ENCODE measurements at regions not wholly inside any gene's neighbourhood (a gene's known extent, or its start where the extent isn't known, plus 50 kb on each side); places are given as distances from the start of the nearest gene placed in this dataset.

DNA sequence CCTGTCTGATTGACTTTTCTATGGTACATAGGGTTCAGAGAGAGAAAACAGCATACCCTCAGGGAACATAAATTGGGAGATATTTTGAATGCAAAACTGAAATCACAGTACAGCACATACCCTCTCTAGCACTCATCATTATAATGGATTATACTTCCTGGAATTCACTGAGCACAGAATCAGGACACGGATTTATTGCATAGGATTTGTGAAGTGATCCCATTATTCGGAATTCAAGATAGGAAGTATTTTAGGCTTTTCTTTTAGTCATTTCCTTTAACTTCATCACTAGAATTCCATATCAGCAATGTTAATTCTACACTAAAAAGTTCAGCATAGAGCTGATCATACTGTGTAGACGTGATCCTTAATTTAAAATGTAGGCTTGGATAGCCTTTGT lies 407.0 kb downstream of the PID1 start:
- WGBS (ENCODE audit: insufficient coverage, low lambda C conversion rate) = 89% methylated on average over 3 of the region's 3 CpGs
- Histone ChIP-seq H3K4me1 (ENCODE audit: control insufficient read depth, insufficient read depth, low read length) (no peaks in the 10 kb centered on the region), H3K27me3 (ENCODE audit: control insufficient read depth, insufficient read depth, low read length) (no peaks in the 10 kb centered on the region)

GRCh38 chr2:228860601-228861285 lies 410.3 kb downstream of the PID1 start:
- WGBS (ENCODE audit: insufficient coverage, low lambda C conversion rate) = 50% methylated on average over 2 of the region's 5 CpGs
- Histone ChIP-seq H3K27ac (ENCODE audit: low read length) (no peak overlapping the region), H3K4me1 (ENCODE audit: control insufficient read depth, insufficient read depth, low read length) (no peaks in the 10 kb centered on the region), H3K27me3 (ENCODE audit: control insufficient read depth, insufficient read depth, low read length) (no peaks in the 10 kb centered on the region), H3K4me3 (ENCODE audit: low read length) (no peak overlapping the region), H3K9me3 (ENCODE audit: control insufficient read depth, low read depth, low read length) (peaks cover under 1% of the 10 kb centered on the region), H3K36me3 (ENCODE audit: control insufficient read depth, insufficient read depth, low read length) (no peaks in the 10 kb centered on the region)
- no peak for DNase-seq

More for the DNA sequence above, 407.0 kb downstream of the PID1 start:
- Histone ChIP-seq H3K9me3 (ENCODE audit: control insufficient read depth, low read depth, low read length) (peaks cover 4% of the 10 kb centered on the region), H3K36me3 (ENCODE audit: control insufficient read depth, insufficient read depth, low read length) (no peaks in the 10 kb centered on the region), H3K4me3 (ENCODE audit: low read length) (no peak overlapping the region), H3K27ac (ENCODE audit: low read length) (no peak overlapping the region)
- DNase-seq = no peak

DNA sequence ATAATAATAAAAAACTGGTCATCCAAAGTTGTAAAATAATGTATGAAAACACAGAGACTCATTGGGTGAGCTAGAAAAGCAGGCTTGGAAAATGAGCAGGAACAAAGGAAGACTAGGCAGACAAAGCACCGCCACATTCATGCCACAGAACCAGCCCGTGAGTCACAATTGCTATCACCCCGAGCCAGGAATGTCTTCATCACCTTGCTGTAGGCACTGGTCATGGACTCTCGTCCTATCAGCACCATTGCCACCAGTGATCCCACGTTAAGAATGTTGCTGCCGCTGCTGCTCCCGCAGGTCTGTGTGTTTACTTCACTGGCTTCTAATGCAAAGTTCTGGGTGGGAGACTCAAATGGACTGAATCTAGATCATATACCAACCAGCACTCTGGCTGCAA lies 417.9 kb downstream of the PID1 start:
- WGBS (ENCODE audit: insufficient coverage, low lambda C conversion rate) = no CpG with 5 or more reads among the region's 7 CpGs
- Histone ChIP-seq H3K4me3 (ENCODE audit: low read length) (no peak overlapping the region), H3K4me1 (ENCODE audit: control insufficient read depth, insufficient read depth, low read length) (no peaks in the 10 kb centered on the region), H3K9me3 (ENCODE audit: control insufficient read depth, low read depth, low read length) (no peaks in the 10 kb centered on the region), H3K27ac (ENCODE audit: low read length) (no peak overlapping the region), H3K36me3 (ENCODE audit: control insufficient read depth, insufficient read depth, low read length) (no peaks in the 10 kb centered on the region), H3K27me3 (ENCODE audit: control insufficient read depth, insufficient read depth, low read length) (no peaks in the 10 kb centered on the region)
- no peak for DNase-seq

DNA sequence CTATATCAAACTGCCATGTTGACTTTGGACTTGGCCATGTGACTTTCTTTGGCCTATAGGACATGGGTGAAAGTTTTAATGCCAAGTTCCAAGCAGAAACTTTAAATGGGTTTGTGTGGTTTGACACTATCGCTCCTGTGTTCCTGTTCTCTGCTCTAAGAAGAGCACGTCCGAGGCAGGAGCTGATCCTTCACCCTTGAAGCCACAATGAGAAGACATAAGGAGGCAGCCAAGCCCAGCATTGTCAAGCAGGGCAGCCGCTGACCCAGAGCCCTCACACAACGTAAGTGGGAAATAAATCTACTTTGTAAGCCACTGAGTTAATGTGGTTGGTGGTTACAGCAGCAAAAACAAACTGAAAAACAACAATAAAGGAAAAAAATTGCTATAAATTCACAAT lies 422.4 kb downstream of the PID1 start:
- H3K27ac ChIP-seq (ENCODE audit: low read length) = no peak overlapping the region
- no peaks in the 10 kb centered on the region for H3K27me3 ChIP-seq (ENCODE audit: control insufficient read depth, insufficient read depth, low read length)
- no peaks in the 10 kb centered on the region for H3K36me3 ChIP-seq (ENCODE audit: control insufficient read depth, insufficient read depth, low read length)
- DNase-seq = no peak
- no peaks in the 10 kb centered on the region for H3K9me3 ChIP-seq (ENCODE audit: control insufficient read depth, low read depth, low read length)
- WGBS (ENCODE audit: insufficient coverage, low lambda C conversion rate) = no CpG with 5 or more reads among the region's 5 CpGs
- H3K4me3 ChIP-seq (ENCODE audit: low read length) = no peak overlapping the region
- no peaks in the 10 kb centered on the region for H3K4me1 ChIP-seq (ENCODE audit: control insufficient read depth, insufficient read depth, low read length)

DNA sequence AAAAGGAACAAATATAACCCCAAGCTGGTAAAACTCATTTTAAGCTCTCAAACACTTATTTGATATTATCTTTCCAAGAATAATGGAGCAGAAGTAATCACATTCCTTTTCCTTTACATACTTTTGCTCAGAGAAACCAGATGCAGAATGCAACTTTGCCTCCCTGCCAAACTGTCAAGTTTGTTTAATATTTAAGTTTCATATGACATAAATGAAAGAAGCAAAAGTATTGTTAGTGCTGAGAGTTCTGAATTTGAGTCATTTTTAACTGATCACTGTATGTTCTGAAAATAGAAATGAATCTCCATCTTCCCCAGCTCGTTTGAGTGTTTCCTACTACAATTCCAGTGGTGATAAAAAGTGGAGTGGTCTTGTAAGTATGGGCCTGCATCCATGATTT lies 423.4 kb downstream of the PID1 start:
- DNase-seq = no peak
- no peak overlapping the region for H3K4me3 ChIP-seq (ENCODE audit: low read length)
- no peaks in the 10 kb centered on the region for H3K27me3 ChIP-seq (ENCODE audit: control insufficient read depth, insufficient read depth, low read length)
- H3K27ac ChIP-seq (ENCODE audit: low read length) = no peak overlapping the region
- no peaks in the 10 kb centered on the region for H3K36me3 ChIP-seq (ENCODE audit: control insufficient read depth, insufficient read depth, low read length)
- H3K9me3 ChIP-seq (ENCODE audit: control insufficient read depth, low read depth, low read length) = no peaks in the 10 kb centered on the region
- H3K4me1 ChIP-seq (ENCODE audit: control insufficient read depth, insufficient read depth, low read length) = no peaks in the 10 kb centered on the region
- no CpG with 5 or more reads among the region's 1 CpG for WGBS (ENCODE audit: insufficient coverage, low lambda C conversion rate)

DNA sequence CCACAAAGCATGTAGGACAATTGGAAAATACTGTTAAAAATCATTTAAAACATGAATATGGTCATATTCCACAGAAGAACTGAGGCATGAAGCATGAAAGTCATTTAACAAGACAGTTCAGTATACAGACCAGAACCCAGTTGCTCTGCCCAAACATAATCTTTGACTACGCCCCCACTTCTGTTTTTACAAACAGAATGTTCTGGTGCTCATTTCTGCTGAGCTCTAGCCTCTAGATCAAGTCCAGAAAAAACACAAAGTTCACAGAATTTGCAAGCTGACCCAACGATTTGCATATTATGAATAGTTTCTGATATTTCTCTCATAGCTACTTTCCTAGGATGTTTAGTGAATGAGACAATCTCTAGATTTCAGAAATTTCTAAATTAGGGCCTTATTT lies 424.9 kb downstream of the PID1 start:
- no peaks in the 10 kb centered on the region for H3K9me3 ChIP-seq (ENCODE audit: control insufficient read depth, low read depth, low read length)
- no peak overlapping the region for H3K27ac ChIP-seq (ENCODE audit: low read length)
- H3K27me3 ChIP-seq (ENCODE audit: control insufficient read depth, insufficient read depth, low read length) = no peaks in the 10 kb centered on the region
- WGBS (ENCODE audit: insufficient coverage, low lambda C conversion rate) = no CpG with 5 or more reads among the region's 2 CpGs
- H3K36me3 ChIP-seq (ENCODE audit: control insufficient read depth, insufficient read depth, low read length) = no peaks in the 10 kb centered on the region
- no peaks in the 10 kb centered on the region for H3K4me1 ChIP-seq (ENCODE audit: control insufficient read depth, insufficient read depth, low read length)
- DNase-seq = no peak
- H3K4me3 ChIP-seq (ENCODE audit: low read length) = no peak overlapping the region

DNA sequence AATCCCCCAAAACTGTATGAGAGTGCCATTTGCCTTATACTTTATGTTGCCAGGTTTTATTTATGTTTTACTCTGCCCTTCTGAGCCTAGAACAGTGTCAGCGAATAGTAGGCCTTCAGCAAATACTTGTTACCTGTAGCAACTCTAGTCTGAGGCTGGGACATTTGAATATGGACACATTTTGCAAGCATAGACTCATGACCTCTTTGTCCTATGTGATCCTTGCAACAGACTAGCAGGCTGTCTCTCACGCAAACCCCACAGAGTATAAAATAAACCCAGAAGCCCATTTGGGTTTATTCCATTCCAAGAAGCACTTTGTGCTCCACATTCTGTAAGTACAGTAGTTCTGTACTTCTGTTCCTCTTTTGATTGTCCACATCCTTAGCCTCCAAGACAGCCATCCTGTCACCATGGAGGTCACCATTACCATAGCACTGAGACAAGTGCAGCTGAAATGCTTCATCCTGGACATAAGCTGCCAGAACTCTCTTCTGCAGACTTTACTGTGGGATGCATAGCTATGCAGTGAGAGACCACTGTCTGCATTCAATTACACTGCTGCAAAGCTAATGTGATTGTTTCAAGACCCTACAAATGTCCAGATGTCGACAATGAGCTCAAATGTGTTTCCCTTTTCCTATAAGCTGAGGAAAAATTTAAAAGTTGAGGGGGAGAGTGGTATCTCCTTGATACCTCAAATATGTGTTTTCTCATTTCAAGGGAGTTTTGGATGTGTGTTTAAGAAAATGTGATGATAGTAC lies 425.7 kb downstream of the PID1 start:
- DNase-seq = no peak
- H3K4me3 ChIP-seq (ENCODE audit: low read length) = no peak overlapping the region
- no CpG with 5 or more reads among the region's 3 CpGs for WGBS (ENCODE audit: insufficient coverage, low lambda C conversion rate)
- no peaks in the 10 kb centered on the region for H3K9me3 ChIP-seq (ENCODE audit: control insufficient read depth, low read depth, low read length)
- no peak overlapping the region for H3K27ac ChIP-seq (ENCODE audit: low read length)
- no peaks in the 10 kb centered on the region for H3K36me3 ChIP-seq (ENCODE audit: control insufficient read depth, insufficient read depth, low read length)
- no peaks in the 10 kb centered on the region for H3K4me1 ChIP-seq (ENCODE audit: control insufficient read depth, insufficient read depth, low read length)
- no peaks in the 10 kb centered on the region for H3K27me3 ChIP-seq (ENCODE audit: control insufficient read depth, insufficient read depth, low read length)

DNA sequence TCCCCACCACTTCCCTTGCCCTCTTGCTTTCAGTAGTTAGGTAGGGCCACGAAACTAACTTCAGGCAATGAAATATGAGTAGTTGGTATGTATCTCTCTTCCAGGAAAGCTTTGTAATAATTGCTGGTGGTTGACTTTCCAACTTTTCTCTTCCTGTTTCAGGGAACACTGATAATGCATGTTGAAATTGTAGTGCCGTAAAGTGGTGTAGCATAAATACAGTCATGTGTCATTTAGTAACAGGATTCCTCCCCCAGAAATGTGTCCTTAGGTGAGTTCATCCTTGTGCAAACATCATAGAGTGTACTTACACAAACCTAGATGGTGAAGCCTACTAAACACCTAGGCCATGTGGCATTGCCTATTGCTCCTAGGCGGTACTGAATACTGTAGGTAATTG lies 429.2 kb downstream of the PID1 start:
- H3K4me3 ChIP-seq (ENCODE audit: low read length) = no peak overlapping the region
- DNase-seq = peak; percentile 6 to 48
- H3K27ac ChIP-seq (ENCODE audit: low read length) = no peak overlapping the region
- H3K27me3 ChIP-seq (ENCODE audit: control insufficient read depth, insufficient read depth, low read length) = no peaks in the 10 kb centered on the region
- no peaks in the 10 kb centered on the region for H3K4me1 ChIP-seq (ENCODE audit: control insufficient read depth, insufficient read depth, low read length)
- WGBS (ENCODE audit: insufficient coverage, low lambda C conversion rate) = no CpG with 5 or more reads among the region's 3 CpGs
- H3K9me3 ChIP-seq (ENCODE audit: control insufficient read depth, low read depth, low read length) = no peaks in the 10 kb centered on the region
- no peaks in the 10 kb centered on the region for H3K36me3 ChIP-seq (ENCODE audit: control insufficient read depth, insufficient read depth, low read length)

DNA sequence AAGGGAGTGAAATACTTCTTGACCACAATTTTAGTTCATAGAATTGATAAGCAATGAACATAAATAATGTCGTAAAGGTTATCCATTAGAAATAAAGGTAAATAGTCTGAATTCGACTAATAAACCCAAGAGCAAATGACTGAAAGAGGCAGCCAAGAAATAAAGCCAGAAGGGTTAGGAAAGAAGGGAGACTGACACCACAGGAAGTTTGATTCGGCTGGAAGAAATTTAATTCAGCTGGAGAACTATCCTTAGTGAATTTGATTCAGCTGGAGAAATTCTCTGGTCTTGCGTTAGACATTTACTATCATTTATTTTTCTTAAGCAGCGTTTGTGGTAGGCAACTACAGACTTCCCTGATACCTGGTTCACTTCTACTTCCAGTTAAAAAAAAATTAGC lies 429.6 kb downstream of the PID1 start:
- DNase-seq = no peak
- Histone ChIP-seq H3K36me3 (ENCODE audit: control insufficient read depth, insufficient read depth, low read length) (no peaks in the 10 kb centered on the region), H3K4me1 (ENCODE audit: control insufficient read depth, insufficient read depth, low read length) (no peaks in the 10 kb centered on the region), H3K27ac (ENCODE audit: low read length) (no peak overlapping the region), H3K27me3 (ENCODE audit: control insufficient read depth, insufficient read depth, low read length) (no peaks in the 10 kb centered on the region), H3K4me3 (ENCODE audit: low read length) (no peak overlapping the region), H3K9me3 (ENCODE audit: control insufficient read depth, low read depth, low read length) (no peaks in the 10 kb centered on the region)
- WGBS (ENCODE audit: insufficient coverage, low lambda C conversion rate) = 67% methylated on average over 3 of the region's 5 CpGs

DNA sequence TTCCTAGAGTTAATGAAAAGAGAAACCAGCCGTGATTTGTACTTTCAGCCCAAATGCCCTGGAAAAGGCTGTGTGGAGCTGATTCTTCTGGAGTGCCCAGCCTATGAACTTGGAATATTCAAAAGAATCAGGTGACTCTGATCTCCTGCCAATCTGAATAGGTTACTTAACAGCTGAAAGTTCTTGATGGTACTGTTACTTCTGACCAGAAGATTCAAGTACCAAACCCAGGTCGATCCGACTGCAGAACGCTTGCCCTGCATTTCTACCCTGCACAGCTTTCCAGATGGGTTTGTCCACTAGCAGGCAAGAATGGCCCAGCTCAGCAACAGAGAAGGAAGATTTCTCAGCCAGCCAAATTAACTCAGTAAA lies 430.4 kb downstream of the PID1 start:
- Histone ChIP-seq H3K36me3 (ENCODE audit: control insufficient read depth, insufficient read depth, low read length) (no peaks in the 10 kb centered on the region), H3K4me3 (ENCODE audit: low read length) (no peak overlapping the region), H3K27me3 (ENCODE audit: control insufficient read depth, insufficient read depth, low read length) (no peaks in the 10 kb centered on the region), H3K9me3 (ENCODE audit: control insufficient read depth, low read depth, low read length) (no peaks in the 10 kb centered on the region), H3K27ac (ENCODE audit: low read length) (no peak overlapping the region), H3K4me1 (ENCODE audit: control insufficient read depth, insufficient read depth, low read length) (no peaks in the 10 kb centered on the region)
- 83% methylated on average over 1 of the region's 4 CpGs for WGBS (ENCODE audit: insufficient coverage, low lambda C conversion rate)
- DNase-seq = no peak
